DND-41 (cell line): ENCODE measurements at regions not wholly inside any gene's neighbourhood (a gene's known extent, or its start where the extent isn't known, plus 50 kb on each side); places are given as distances from the start of the nearest gene placed in this dataset.

Source experiments
- EZH2 ChIP-seq: IDR thresholded peaks from 3 replicates; pipeline ENCODE4 v1.6.1; 2012; ENCODE audit warnings: borderline replicate concordance, low read depth, mild to moderate bottlenecking, moderate library complexity, low read length, inconsistent platforms; ENCODE audit not compliant: severe bottlenecking
- TF ChIP-seq, protein P1 (sequence below): IDR thresholded peaks from 2 replicates; pipeline ENCODE4 v1.5.1; 2012; ENCODE audit warnings: borderline replicate concordance, low read length, moderate library complexity, mild to moderate bottlenecking; ENCODE audit not compliant: poor library complexity, severe bottlenecking; ENCODE audit errors: extremely low read depth

DNA sequence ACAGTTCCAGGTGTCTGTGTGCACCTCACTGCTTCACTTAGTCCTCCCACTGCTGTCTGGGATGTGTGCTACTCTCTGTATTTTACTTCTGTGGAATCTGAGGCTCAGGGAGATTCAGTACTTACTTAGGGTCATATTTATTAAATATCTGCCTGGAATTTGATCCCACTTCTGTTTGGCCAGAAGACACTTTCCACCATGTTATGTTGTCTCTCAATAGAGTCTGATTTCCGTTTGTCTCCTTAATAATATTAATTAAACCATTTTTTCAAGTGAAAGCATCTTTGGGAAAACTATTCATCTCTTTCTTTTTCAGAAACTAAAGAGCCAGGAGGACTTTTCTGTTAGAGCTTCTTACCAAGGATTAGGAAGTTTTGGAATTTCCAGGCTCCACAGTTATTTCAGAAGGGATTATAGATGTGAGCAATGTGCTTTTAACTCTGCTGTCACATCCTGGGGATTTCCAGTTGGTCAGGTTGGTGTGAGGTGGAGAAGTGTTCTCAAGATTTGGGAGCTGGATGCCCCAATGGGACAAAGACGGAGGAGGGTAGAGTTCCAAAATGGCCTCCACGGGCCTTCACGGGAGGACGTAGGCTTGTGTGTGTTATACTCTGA, 156.8 kb upstream of the RALGAPA2 start:
- TF ChIP-seq EZH2, result no peak
- TF ChIP-seq, protein P1, sequence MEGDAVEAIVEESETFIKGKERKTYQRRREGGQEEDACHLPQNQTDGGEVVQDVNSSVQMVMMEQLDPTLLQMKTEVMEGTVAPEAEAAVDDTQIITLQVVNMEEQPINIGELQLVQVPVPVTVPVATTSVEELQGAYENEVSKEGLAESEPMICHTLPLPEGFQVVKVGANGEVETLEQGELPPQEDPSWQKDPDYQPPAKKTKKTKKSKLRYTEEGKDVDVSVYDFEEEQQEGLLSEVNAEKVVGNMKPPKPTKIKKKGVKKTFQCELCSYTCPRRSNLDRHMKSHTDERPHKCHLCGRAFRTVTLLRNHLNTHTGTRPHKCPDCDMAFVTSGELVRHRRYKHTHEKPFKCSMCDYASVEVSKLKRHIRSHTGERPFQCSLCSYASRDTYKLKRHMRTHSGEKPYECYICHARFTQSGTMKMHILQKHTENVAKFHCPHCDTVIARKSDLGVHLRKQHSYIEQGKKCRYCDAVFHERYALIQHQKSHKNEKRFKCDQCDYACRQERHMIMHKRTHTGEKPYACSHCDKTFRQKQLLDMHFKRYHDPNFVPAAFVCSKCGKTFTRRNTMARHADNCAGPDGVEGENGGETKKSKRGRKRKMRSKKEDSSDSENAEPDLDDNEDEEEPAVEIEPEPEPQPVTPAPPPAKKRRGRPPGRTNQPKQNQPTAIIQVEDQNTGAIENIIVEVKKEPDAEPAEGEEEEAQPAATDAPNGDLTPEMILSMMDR, result no peak
